Calu3 (cell line): ENCODE measurements at regions not wholly inside any gene's neighbourhood (a gene's known extent, or its start where the extent isn't known, plus 50 kb on each side); places are given as distances from the start of the nearest gene placed in this dataset.

ENCODE experiments used
- BruUV-seq: library from RNA; stranded (reverse); fragments of 400-500 nt; replicated peaks from 2 replicates; lab custom pipeline; 2021; lab: Mats Ljungman, UMichigan
- CTCF ChIA-PET: fragments of 300-600 bp; sonication (Branson Sonifier 250); formaldehyde crosslinking; loops from one replicate; lab custom pipeline; 2022; ENCODE audit warnings: antibody characterized with exemption; lab: Charles Lee
- DNase-seq: peaks from one replicate; pipeline ENCODE4 v3.0.0; 2022
- H3K27ac Mint-ChIP-seq: one replicate; pipeline ENCODE4 v1.8.0; 2022; ENCODE audit warnings: mixed read lengths; ENCODE audit not compliant: unreplicated experiment
- H3K27me3 Mint-ChIP-seq: one replicate; pipeline ENCODE4 v1.8.0; 2022; ENCODE audit warnings: mixed read lengths; ENCODE audit not compliant: unreplicated experiment
- H3K36me3 Mint-ChIP-seq: one replicate; pipeline ENCODE4 v1.8.0; 2022; ENCODE audit warnings: mild to moderate bottlenecking, moderate library complexity, mixed read lengths; ENCODE audit not compliant: insufficient read depth, unreplicated experiment
- H3K4me1 Mint-ChIP-seq: one replicate; pipeline ENCODE4 v1.8.0; 2022; ENCODE audit warnings: mild to moderate bottlenecking, low read depth, mixed read lengths; ENCODE audit not compliant: unreplicated experiment
- H3K4me3 Mint-ChIP-seq: one replicate; pipeline ENCODE4 v1.8.0; 2022; ENCODE audit warnings: mild to moderate bottlenecking, low read depth, moderate library complexity, mixed read lengths; ENCODE audit not compliant: unreplicated experiment
- H3K9me3 Mint-ChIP-seq: one replicate; pipeline ENCODE4 v1.8.0; 2022; ENCODE audit warnings: low read depth, mixed read lengths; ENCODE audit not compliant: unreplicated experiment
- intact Hi-C: fragments of 100-400 bp; cut with micrococcal nuclease; formaldehyde crosslinking; loops from one replicate; pipeline ENCODE4 v1.10.0; 2022; ENCODE audit not compliant: unreplicated experiment
- TF ChIP-seq, protein P1 (sequence below): fragments of 200-600 bp; IDR thresholded peaks from one replicate; pipeline ENCODE4 v1.8.0; 2022; ENCODE audit warnings: antibody characterized with exemption; ENCODE audit not compliant: unreplicated experiment

DNA sequence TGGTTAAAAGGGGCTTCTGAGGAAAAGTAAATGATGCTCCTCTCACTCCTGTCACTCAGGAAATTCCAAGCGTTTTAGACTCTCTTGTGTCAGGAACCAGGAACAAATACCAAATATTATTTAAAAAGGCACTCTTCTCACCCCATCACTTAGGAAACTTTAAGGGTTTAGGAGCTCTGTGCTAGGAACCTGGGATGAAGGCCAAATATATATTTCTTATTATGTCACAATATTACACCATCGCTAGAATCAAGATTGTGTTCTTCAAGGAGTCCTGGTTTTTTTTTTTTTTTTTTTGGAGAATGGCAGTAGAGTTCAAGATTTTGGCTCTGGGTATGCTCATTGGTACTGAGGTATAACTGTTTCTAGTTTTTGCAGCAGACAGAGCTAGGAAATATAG lies 79.0 kb upstream of the HEPHL1 start:
- BruUV-seq = no TSS peak
- TF ChIP-seq, protein P1, sequence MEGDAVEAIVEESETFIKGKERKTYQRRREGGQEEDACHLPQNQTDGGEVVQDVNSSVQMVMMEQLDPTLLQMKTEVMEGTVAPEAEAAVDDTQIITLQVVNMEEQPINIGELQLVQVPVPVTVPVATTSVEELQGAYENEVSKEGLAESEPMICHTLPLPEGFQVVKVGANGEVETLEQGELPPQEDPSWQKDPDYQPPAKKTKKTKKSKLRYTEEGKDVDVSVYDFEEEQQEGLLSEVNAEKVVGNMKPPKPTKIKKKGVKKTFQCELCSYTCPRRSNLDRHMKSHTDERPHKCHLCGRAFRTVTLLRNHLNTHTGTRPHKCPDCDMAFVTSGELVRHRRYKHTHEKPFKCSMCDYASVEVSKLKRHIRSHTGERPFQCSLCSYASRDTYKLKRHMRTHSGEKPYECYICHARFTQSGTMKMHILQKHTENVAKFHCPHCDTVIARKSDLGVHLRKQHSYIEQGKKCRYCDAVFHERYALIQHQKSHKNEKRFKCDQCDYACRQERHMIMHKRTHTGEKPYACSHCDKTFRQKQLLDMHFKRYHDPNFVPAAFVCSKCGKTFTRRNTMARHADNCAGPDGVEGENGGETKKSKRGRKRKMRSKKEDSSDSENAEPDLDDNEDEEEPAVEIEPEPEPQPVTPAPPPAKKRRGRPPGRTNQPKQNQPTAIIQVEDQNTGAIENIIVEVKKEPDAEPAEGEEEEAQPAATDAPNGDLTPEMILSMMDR = no peak
- H3K9me3 Mint-ChIP-seq = no peaks in the 10 kb centered on the region
- CTCF ChIA-PET = no interaction called here
- DNase-seq = no peak
- no peaks in the 10 kb centered on the region for H3K36me3 Mint-ChIP-seq
- H3K4me1 Mint-ChIP-seq = no peaks in the 10 kb centered on the region
- H3K27me3 Mint-ChIP-seq = peaks cover 13% of the 10 kb centered on the region
- no peak overlapping the region for H3K4me3 Mint-ChIP-seq
- H3K27ac Mint-ChIP-seq = no peak overlapping the region
- intact Hi-C loops = no loop called here

DNA sequence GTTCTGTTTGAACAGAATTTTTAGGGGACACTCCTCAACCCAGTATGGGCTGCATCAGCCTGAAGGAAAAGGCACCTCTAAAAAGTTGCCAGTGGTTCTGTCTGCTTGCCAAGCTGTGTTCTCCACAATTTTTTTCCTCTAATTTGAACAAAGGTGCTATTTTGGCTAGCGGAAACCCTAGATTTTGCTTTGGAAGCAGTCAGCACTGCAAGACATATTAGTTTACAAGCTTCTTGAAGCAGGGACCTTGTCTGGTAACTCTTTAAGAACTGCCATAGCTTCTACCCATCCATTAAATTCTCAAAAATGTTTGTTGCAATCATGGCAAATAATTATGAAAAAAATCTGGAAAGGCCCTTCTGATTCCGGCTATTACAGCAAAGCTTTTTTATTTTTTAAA lies 75.6 kb upstream of the HEPHL1 start:
- H3K27ac Mint-ChIP-seq = no peak overlapping the region
- no peaks in the 10 kb centered on the region for H3K9me3 Mint-ChIP-seq
- no peaks in the 10 kb centered on the region for H3K36me3 Mint-ChIP-seq

DNA sequence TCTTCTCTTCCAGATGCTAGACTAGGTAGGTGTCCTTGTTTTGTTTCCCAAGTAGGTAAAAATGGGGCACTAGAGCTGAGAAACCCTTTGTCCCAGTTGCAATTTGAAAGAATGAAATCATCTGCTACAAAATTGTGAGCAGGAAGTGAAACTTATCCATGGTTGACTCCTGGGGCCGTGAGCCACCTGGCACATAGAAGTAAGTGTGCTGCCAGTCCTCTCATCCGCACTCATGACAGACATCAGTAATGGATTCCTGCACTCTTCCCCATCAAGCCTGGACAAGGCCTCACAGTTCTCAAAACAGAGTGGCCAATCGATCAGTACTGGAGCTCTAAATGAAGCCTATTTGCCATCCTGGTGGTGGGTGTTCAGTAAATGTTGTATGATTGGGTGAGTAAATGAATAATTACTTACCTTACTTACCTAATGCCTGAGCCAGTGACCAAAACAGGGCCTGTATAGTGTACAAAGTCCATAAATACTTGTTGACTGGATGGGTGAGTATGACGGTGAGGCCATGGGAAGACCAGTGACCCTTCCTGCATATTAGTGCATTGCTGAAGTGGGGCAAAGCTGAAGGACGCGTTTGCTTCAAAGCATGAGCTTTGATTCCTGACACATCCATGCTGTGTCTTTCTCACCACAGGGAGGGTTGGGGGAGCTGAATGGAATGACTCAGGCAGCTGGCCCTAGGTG lies 68.9 kb upstream of the HEPHL1 start:
- H3K4me1 Mint-ChIP-seq = no peaks in the 10 kb centered on the region
- no TSS peak for BruUV-seq
- DNase-seq = no peak
- peaks cover 18% of the 10 kb centered on the region for H3K27me3 Mint-ChIP-seq
- H3K9me3 Mint-ChIP-seq = no peaks in the 10 kb centered on the region
- H3K4me3 Mint-ChIP-seq = no peak overlapping the region
- TF ChIP-seq, protein P1 = no peak
- CTCF ChIA-PET = no interaction called here
- no peaks in the 10 kb centered on the region for H3K36me3 Mint-ChIP-seq
- intact Hi-C loops = no loop called here
- H3K27ac Mint-ChIP-seq = no peak overlapping the region

More for the DNA sequence above, 75.6 kb upstream of the HEPHL1 start:
- no TSS peak for BruUV-seq
- Mint-ChIP-seq H3K27me3 (peaks cover 5% of the 10 kb centered on the region), H3K4me1 (no peaks in the 10 kb centered on the region), H3K4me3 (no peak overlapping the region)
- no peak for DNase-seq
- TF ChIP-seq, protein P1 = no peak
- intact Hi-C loops = no loop called here
- CTCF ChIA-PET = no interaction called here

DNA sequence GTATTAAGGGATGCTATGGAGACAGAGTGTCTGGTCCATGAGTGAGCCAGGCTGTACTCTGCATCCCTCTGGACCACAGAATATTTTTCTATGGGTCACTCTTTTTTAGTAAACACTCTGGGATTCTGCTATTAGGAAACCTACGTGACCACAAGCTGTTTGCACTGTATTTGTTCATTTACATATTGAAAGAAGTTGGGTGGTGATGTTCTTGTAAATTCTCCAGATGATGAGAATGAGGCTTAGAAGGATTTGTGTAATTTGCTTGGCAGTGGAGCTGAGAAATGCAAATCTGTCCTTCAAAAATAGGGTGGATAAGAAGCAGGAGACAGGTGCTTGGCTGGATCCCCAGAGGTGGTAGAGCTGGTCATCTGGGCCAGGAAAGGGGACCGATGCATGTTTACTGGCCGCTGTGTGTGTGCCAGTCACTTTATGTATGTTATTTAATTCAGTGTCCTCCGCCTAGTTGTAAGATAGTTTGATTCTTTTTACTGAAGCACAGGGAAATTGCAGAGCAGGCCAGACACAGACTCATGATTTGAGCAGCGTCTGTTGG lies 63.7 kb upstream of the HEPHL1 start:
- no TSS peak for BruUV-seq
- CTCF ChIA-PET = no interaction called here
- no peaks in the 10 kb centered on the region for H3K4me1 Mint-ChIP-seq
- no peaks in the 10 kb centered on the region for H3K36me3 Mint-ChIP-seq
- no peak overlapping the region for H3K27ac Mint-ChIP-seq
- no peaks in the 10 kb centered on the region for H3K9me3 Mint-ChIP-seq
- no peak for DNase-seq
- no peak overlapping the region for H3K4me3 Mint-ChIP-seq
- intact Hi-C loops = no loop called here
- H3K27me3 Mint-ChIP-seq = peaks cover 17% of the 10 kb centered on the region
- TF ChIP-seq, protein P1 = no peak
